GM19463 (cell line): ENCODE measurements at regions not wholly inside any gene's neighbourhood (a gene's known extent, or its start where the extent isn't known, plus 50 kb on each side); places are given as distances from the start of the nearest gene placed in this dataset.

Experiments used
- ATAC-seq: cut with Tn5 transposase; IDR thresholded peaks from one replicate; pipeline ENCODE4 v1.9.1; 2021; ENCODE audit warnings: mild to moderate bottlenecking, moderate library complexity; ENCODE audit not compliant: unreplicated experiment

GRCh38 chr14:21725250-21725649 is 51.6 kb upstream of the OR4E1 start:
- no peak for ATAC-seq

- ATAC-seq: no peak
These were observed 50.7 kb upstream of the OR4E1 start for GRCh38 chr14:21724090-21724973.

GRCh38 chr14:21723431-21724045 is 49.9 kb upstream of the OR4E1 start:
- no peak for ATAC-seq
